K562 (cell line): ENCODE measurements at regions not wholly inside any gene's neighbourhood (a gene's known extent, or its start where the extent isn't known, plus 50 kb on each side); places are given as distances from the start of the nearest gene placed in this dataset.

Experiments
- ATAC-seq: fragments of 200-7000 bp; cut with Tn5 transposase; 3 replicates; pipeline ENCODE4 v1.9.1; 2020; ENCODE audit warnings: moderate library complexity
- BruUV-seq: library from RNA; stranded (reverse); fragments of 400-500 nt; replicated peaks from 2 replicates; lab custom pipeline; 2021; lab: Mats Ljungman, UMichigan
- CTCF ChIA-PET: fragments of 300-600 bp; formaldehyde crosslinking; extraction: SDS; loops from one replicate; lab custom pipeline; 2021; ENCODE audit warnings: low intra/inter-chr PET ratio; lab: Yijun Ruan, JAX
- POLR2A ChIA-PET: fragments of 300-600, 350-650 bp; sonication (Branson Sonifier 250); formaldehyde crosslinking; extraction: SDS; loops from one replicate; lab custom pipeline; 2021; ENCODE audit warnings: antibody characterized with exemption, inconsistent platforms; lab: Yijun Ruan, JAX
- DNase-seq, 4 experiments: peaks; one replicate each; pipeline versions ENCODE4 v3.0.0 to v3.0.0-alpha.2; 2011 to 2018; ENCODE audit warnings: low spot score in 3 of 4, mixed read lengths in 3 of 4; ENCODE audit errors: extremely low read depth in 1 of 4
- FAIRE-seq: peaks from 2 replicates; lab custom pipeline; 2011; peaks lifted over from hg19 to GRCh38; lab: Jason Lieb, UNC
- H2AFZ ChIP-seq: 2 replicates; pipeline ENCODE4 v1.6.0; 2011; ENCODE audit warnings: low read depth, low read length, control low read depth, inconsistent platforms
- H3K27ac ChIP-seq: fragments of 200-600 bp; 3 replicates; pipeline ENCODE4 v1.8.0; 2011; ENCODE audit warnings: low read depth, mild to moderate bottlenecking, control low read depth, inconsistent platforms, low read length, moderate library complexity, mixed read lengths; ENCODE audit errors: extremely low read depth
- H3K27me3 ChIP-seq, 2 experiments: fragments of 300-600 bp in 1 of 2; 2 replicates in 1 of 2; 3 replicates in 1 of 2; pipeline versions ENCODE4 v1.6.0 to v1.8.0; 2011; ENCODE audit warnings: inconsistent platforms in 2 of 2, low read length in 2 of 2, mild to moderate bottlenecking in 1 of 2, mixed read lengths in 1 of 2, moderate library complexity in 1 of 2; ENCODE audit not compliant: control insufficient read depth in 2 of 2, insufficient read depth in 2 of 2
- H3K36me3 ChIP-seq: fragments of 300-600 bp; 3 replicates; pipeline ENCODE4 v1.8.0; 2011; ENCODE audit warnings: mild to moderate bottlenecking, low read length, inconsistent platforms; ENCODE audit not compliant: control insufficient read depth, insufficient read depth
- H3K4me1 ChIP-seq, 2 experiments: fragments of 200-600 bp in 1 of 2; replicated peaks in 1 of 2; 2 replicates in 1 of 2; 3 replicates in 1 of 2; pipeline versions ENCODE4 v1.5.1 to v1.8.0; 2011; ENCODE audit warnings: inconsistent platforms in 2 of 2, low read length in 2 of 2, mild to moderate bottlenecking in 1 of 2, mixed read lengths in 1 of 2, moderate library complexity in 1 of 2; ENCODE audit not compliant: control insufficient read depth in 2 of 2, insufficient read depth in 2 of 2
- H3K4me2 ChIP-seq: 2 replicates; pipeline ENCODE4 v1.6.1; 2011; ENCODE audit warnings: low read length, control low read depth, inconsistent platforms, mixed read lengths; ENCODE audit not compliant: insufficient read depth
- H3K4me3 ChIP-seq: fragments of 200-600 bp; sonication (generic), shearing (Covaris generic); 2 replicates; pipeline ENCODE4 v1.5.1; 2016; ENCODE audit warnings: control low read depth, inconsistent platforms
- H3K79me2 ChIP-seq: fragments of 200-600 bp; 3 replicates; pipeline ENCODE4 v1.8.0; 2011; ENCODE audit warnings: low read length, inconsistent platforms; ENCODE audit not compliant: control insufficient read depth, insufficient read depth
- H3K9ac ChIP-seq, 2 experiments: 2 replicates each; pipeline versions ENCODE4 v1.6.0 to v1.6.1; 2011; ENCODE audit warnings: low read depth in 2 of 2, low read length in 2 of 2, control low read depth in 1 of 2, inconsistent platforms in 1 of 2, mild to moderate bottlenecking in 1 of 2, mixed read lengths in 1 of 2; ENCODE audit not compliant: insufficient read depth in 1 of 2
- H3K9me1 ChIP-seq: one replicate; pipeline ENCODE4 v1.6.0; 2011; ENCODE audit warnings: inconsistent platforms, mild to moderate bottlenecking, low read length, moderate library complexity; ENCODE audit not compliant: control insufficient read depth, insufficient read depth
- H3K9me3 ChIP-seq: replicated peaks from 2 replicates; pipeline ENCODE4 v1.5.1; 2011; ENCODE audit warnings: low read depth, low read length, inconsistent platforms; ENCODE audit not compliant: control insufficient read depth, insufficient read depth
- H4K20me1 ChIP-seq: replicated peaks from 2 replicates; pipeline ENCODE4 v1.6.1; 2011; ENCODE audit warnings: low read length, inconsistent platforms, mixed read lengths; ENCODE audit not compliant: control insufficient read depth, insufficient read depth
- CBX2 ChIP-seq: fragments of 200-600 bp; sonication (generic); IDR thresholded peaks from one replicate; pipeline ENCODE4 v1.6.1; 2012; ENCODE audit warnings: mild to moderate bottlenecking, low read length, inconsistent platforms; ENCODE audit not compliant: insufficient read depth, poor library complexity, severe bottlenecking
- EZH2 ChIP-seq: IDR thresholded peaks from 2 replicates; pipeline ENCODE4 v1.6.1; 2012; ENCODE audit warnings: low read depth, mild to moderate bottlenecking, inconsistent platforms, low read length, borderline replicate concordance
- HNRNPLL ChIP-seq: fragments of 200-400 bp; formaldehyde crosslinking; IDR thresholded peaks from 2 replicates; pipeline ENCODE4 v1.6.1; 2017; ENCODE audit warnings: low read length, low read depth, mild to moderate bottlenecking; ENCODE audit not compliant: poor library complexity, severe bottlenecking
- MBD1 ChIP-seq: fragments of 250-450 bp; sonication (Bioruptor Pico); IDR thresholded peaks from 2 replicates; pipeline ENCODE4 v1.8.0; 2022; ENCODE audit warnings: inconsistent platforms
- MXD1 ChIP-seq: fragments of 250-450 bp; sonication (Bioruptor Pico); IDR thresholded peaks from 2 replicates; pipeline ENCODE4 v1.8.0; 2021; ENCODE audit warnings: borderline replicate concordance, mild to moderate bottlenecking, moderate library complexity; ENCODE audit not compliant: poor library complexity, severe bottlenecking
- NEUROD1 ChIP-seq: fragments of 150-350 bp; IDR thresholded peaks from 2 replicates; pipeline ENCODE4 v1.6.1; 2014; ENCODE audit warnings: borderline replicate concordance, low read length, low read depth; ENCODE audit not compliant: partially characterized antibody
- SETDB1 ChIP-seq: IDR thresholded peaks from one replicate; pipeline ENCODE4 v1.6.1; 2012; ENCODE audit warnings: low read length, control low read depth, inconsistent platforms
- SFPQ ChIP-seq: fragments of 200-400 bp; formaldehyde crosslinking; IDR thresholded peaks from 2 replicates; pipeline ENCODE4 v1.6.1; 2017; ENCODE audit warnings: mild to moderate bottlenecking, low read depth, low read length, moderate library complexity
- ZNF280B ChIP-seq: fragments of 250-450 bp; sonication (Bioruptor Pico); IDR thresholded peaks from 2 replicates; pipeline ENCODE4 v1.5.1; 2021; ENCODE audit warnings: mild to moderate bottlenecking
- in situ Hi-C: fragments of 300-500 bp; cut with MboI; formaldehyde crosslinking; loops from 4 replicates; pipeline ENCODE4 v1.15.0; 2018; ENCODE audit warnings: inconsistent platforms, mixed read lengths
- intact Hi-C: fragments of 100-400 bp; cut with micrococcal nuclease; formaldehyde crosslinking; loops from 2 replicates; pipeline ENCODE4 v1.14.2; 2022

- POLR2A ChIA-PET = no interaction called here
- CTCF ChIA-PET = no interaction called here
- TF ChIP-seq MXD1 (CRISPR knock-in tag) (no peak), CBX2 (no peak), EZH2 (no peak), NEUROD1 (no peak), MBD1 (CRISPR knock-in tag) (no peak), SFPQ (no peak), SETDB1 (no peak), HNRNPLL (no peak), ZNF280B (CRISPR knock-in tag) (no peak)
- ATAC-seq (no peak), DNase-seq (no peak), FAIRE-seq (no peak)
- Histone ChIP-seq H3K4me1 (no peaks in the 10 kb centered on the region), H3K9me1 (no peaks in the 10 kb centered on the region), H3K9ac (no peak overlapping the region), H3K36me3 (no peaks in the 10 kb centered on the region), H4K20me1 (no peaks in the 10 kb centered on the region), H3K4me3 (no peak overlapping the region), H2AFZ (no peak overlapping the region), H3K27ac (no peak overlapping the region), H3K27me3 (no peaks in the 10 kb centered on the region), H3K9me3 (no peaks in the 10 kb centered on the region), H3K79me2 (no peaks in the 10 kb centered on the region), H3K4me2 (no peak overlapping the region)
- intact Hi-C loops (no loop called here), in situ Hi-C loops (no loop called here)
- no TSS peak for BruUV-seq
Observed at GRCh38 chr11:79547256-79547655, 106.4 kb upstream of the TENM4 start.
